Liver (tissue), 8 donors: ENCODE measurements at regions not wholly inside any gene's neighbourhood (a gene's known extent, or its start where the extent isn't known, plus 50 kb on each side); places are given as distances from the start of the nearest gene placed in this dataset.

Experiments used
- DNase-seq: peaks from one replicate; pipeline ENCODE4 v3.0.0-alpha.2; 2017; ENCODE audit warnings: low spot score
- H3K27ac ChIP-seq, 2 donors: one replicate each; pipeline ENCODE4 v1.7.0; 2013; ENCODE audit warnings: inconsistent platforms in 2 of 2, low read length in 2 of 2, control low read depth in 1 of 2, low read depth in 1 of 2, mild to moderate bottlenecking in 1 of 2
- H3K27me3 ChIP-seq, 4 donors: one replicate each; pipeline versions ENCODE4 v1.6.1 to v1.7.0; 2013; ENCODE audit warnings: low read length in 3 of 4, inconsistent platforms in 1 of 4, mild to moderate bottlenecking in 1 of 4, moderate library complexity in 1 of 4; ENCODE audit not compliant: control insufficient read depth in 4 of 4, insufficient read depth in 4 of 4
- H3K36me3 ChIP-seq, 4 donors: one replicate each; pipeline versions ENCODE4 v1.6.1 to v1.7.0; 2013; ENCODE audit warnings: low read length in 3 of 4, mild to moderate bottlenecking in 3 of 4, low read depth in 1 of 4, moderate library complexity in 1 of 4; ENCODE audit not compliant: control insufficient read depth in 4 of 4, insufficient read depth in 3 of 4
- H3K4me1 ChIP-seq, 4 donors: one replicate each; pipeline versions ENCODE4 v1.6.1 to v1.7.0; 2013; ENCODE audit warnings: low read length in 3 of 4, mild to moderate bottlenecking in 3 of 4, moderate library complexity in 1 of 4; ENCODE audit not compliant: control insufficient read depth in 4 of 4, insufficient read depth in 4 of 4
- H3K4me3 ChIP-seq, 3 donors: one replicate each; pipeline versions ENCODE4 v1.6.1 to v1.7.0; 2013; ENCODE audit warnings: low read length in 3 of 3, control low read depth in 1 of 3, low read depth in 1 of 3, mild to moderate bottlenecking in 1 of 3
- H3K9ac ChIP-seq, 2 donors: one replicate each; pipeline ENCODE4 v1.7.0; 2013; ENCODE audit warnings: low read length in 2 of 2, mild to moderate bottlenecking in 2 of 2, moderate library complexity in 2 of 2, control low read depth in 1 of 2, low read depth in 1 of 2
- H3K9me3 ChIP-seq, 4 donors: one replicate each; pipeline versions ENCODE4 v1.6.1 to v1.7.0; 2013; ENCODE audit warnings: low read length in 3 of 4; ENCODE audit not compliant: control insufficient read depth in 4 of 4
- ATF3 ChIP-seq: IDR thresholded peaks from 2 replicates; pipeline ENCODE4 v1.6.1; 2016; ENCODE audit warnings: antibody characterized with exemption
- CTCF ChIP-seq: fragments of 150-350 bp; IDR thresholded peaks from 2 replicates; pipeline ENCODE4 v1.5.1; 2017; ENCODE audit warnings: improper control_type of control experiment, low read depth, low read length; ENCODE audit not compliant: missing input control
- FOXA1 ChIP-seq: IDR thresholded peaks from 2 replicates; pipeline ENCODE4 v1.6.1; 2016; ENCODE audit warnings: antibody characterized with exemption
- HNF4A ChIP-seq, 2 donors: conservative IDR thresholded peaks; 2 replicates each; pipeline ENCODE4 v1.6.1; 2016; ENCODE audit warnings: antibody characterized with exemption in 2 of 2, mild to moderate bottlenecking in 2 of 2
- HNF4G ChIP-seq: IDR thresholded peaks from 2 replicates; pipeline ENCODE4 v1.6.1; 2016; ENCODE audit warnings: antibody characterized with exemption
- JUND ChIP-seq, 2 donors: IDR thresholded peaks; 2 replicates each; pipeline ENCODE4 v1.6.1; 2016; ENCODE audit warnings: antibody characterized with exemption in 2 of 2
- MAX ChIP-seq: IDR thresholded peaks from 2 replicates; pipeline ENCODE4 v1.6.1; 2016; ENCODE audit warnings: antibody characterized with exemption
- NR2F2 ChIP-seq: IDR thresholded peaks from 2 replicates; pipeline ENCODE4 v1.6.1; 2016; ENCODE audit warnings: antibody characterized with exemption
- RAD21 ChIP-seq, 2 donors: IDR thresholded peaks; 2 replicates each; pipeline ENCODE4 v1.6.1; 2016; ENCODE audit warnings: antibody characterized with exemption in 2 of 2, mild to moderate bottlenecking in 2 of 2
- REST ChIP-seq: IDR thresholded peaks from 2 replicates; pipeline ENCODE4 v1.6.1; 2016; ENCODE audit warnings: antibody characterized with exemption, mild to moderate bottlenecking
- RXRA ChIP-seq, 2 donors: IDR thresholded peaks; 2 replicates each; pipeline ENCODE4 v1.6.1; 2017 to 2018; ENCODE audit warnings: antibody characterized with exemption in 2 of 2, mild to moderate bottlenecking in 1 of 2
- SP1 ChIP-seq: IDR thresholded peaks from 2 replicates; pipeline ENCODE4 v1.6.1; 2018; ENCODE audit warnings: antibody characterized with exemption, mild to moderate bottlenecking
- YY1 ChIP-seq: IDR thresholded peaks from 2 replicates; pipeline ENCODE4 v1.6.1; 2016; ENCODE audit warnings: antibody characterized with exemption, mild to moderate bottlenecking
- ZBTB33 ChIP-seq: IDR thresholded peaks from 2 replicates; pipeline ENCODE4 v1.6.1; 2016; ENCODE audit warnings: antibody characterized with exemption
- WGBS: extraction: QIAGEN DNeasy Blood & Tissue Kit; methylation state at CpG from one replicate; pipeline ENCODE4 v1.1.7; 2013; 5-methylcytosine and 5-hydroxymethylcytosine counted together
- donor health status: healthy.
- donor health status: healthy.
- donor health status: healthy.
- donor health status: healthy.
- donor health status: healthy.

- no peaks in the 10 kb centered on the region for H3K9me3 ChIP-seq
Observed at GRCh38 chr3:117285737-117286136, 576.2 kb downstream of the TUSC7 start.

More at GRCh38 chr3:117285737-117286136, 576.2 kb downstream of the TUSC7 start:
- Histone ChIP-seq H3K4me1 (peaks cover 0 to 2% (median 0%) of the 10 kb centered on the region in 4 donors), H3K27me3 (no peaks in the 10 kb centered on the region), H3K27ac (no peak overlapping the region), H3K36me3 (no peaks in the 10 kb centered on the region), H3K4me3 (no peak overlapping the region), H3K9ac (no peak overlapping the region)
- no peak for DNase-seq
- TF ChIP-seq HNF4G (no peak), RAD21 (IDR thresholded peaks at IDR 0.05) (no peak), NR2F2 (no peak), MAX (no peak), REST (no peak), FOXA1 (no peak), SP1 (no peak), RXRA (IDR thresholded peaks at IDR 0.05) (no peak), ZBTB33 (no peak), YY1 (no peak), JUND (IDR thresholded peaks at IDR 0.05) (no peak), HNF4A (conservative IDR thresholded peaks at IDR 0.05) (no peak), CTCF (no peak), ATF3 (no peak)
- 64% methylated on average over 4 of the region's 4 CpGs for WGBS
